Activated B cell treated with CpG ODN at 0.5 μM for 24 hours (primary cell): ENCODE measurements at regions not wholly inside any gene's neighbourhood (a gene's known extent, or its start where the extent isn't known, plus 50 kb on each side); places are given as distances from the start of the nearest gene placed in this dataset.

Source experiments
- ATAC-seq: fragments of 200-7000 bp; cut with Tn5 transposase; one replicate; pipeline ENCODE4 v1.10.0; 2021; ENCODE audit warnings: low read depth, mild to moderate bottlenecking, moderate library complexity
- CTCF ChIA-PET: fragments of 350-600 bp; sonication (Branson Sonifier 250); formaldehyde crosslinking; loops from one replicate; lab custom pipeline; 2021; ENCODE audit warnings: antibody characterized with exemption; lab: Charles Lee
- POLR2A ChIA-PET: fragments of 350-600 bp; sonication (Branson Sonifier 250); formaldehyde crosslinking; loops from one replicate; lab custom pipeline; 2021; ENCODE audit warnings: antibody characterized with exemption; lab: Charles Lee
- DNase-seq: peaks from one replicate; pipeline ENCODE4 v3.0.0; 2022
- H3K27ac Mint-ChIP-seq: one replicate; pipeline ENCODE4 v1.8.0; 2020; ENCODE audit warnings: mixed read lengths
- H3K27me3 Mint-ChIP-seq: one replicate; pipeline ENCODE4 v1.8.0; 2021; ENCODE audit warnings: mixed read lengths
- H3K36me3 Mint-ChIP-seq: one replicate; pipeline ENCODE4 v1.8.0; 2021; ENCODE audit warnings: low read depth, mixed read lengths
- H3K4me1 Mint-ChIP-seq: one replicate; pipeline ENCODE4 v1.8.0; 2021; ENCODE audit warnings: mixed read lengths
- H3K4me3 Mint-ChIP-seq: one replicate; pipeline ENCODE4 v1.8.0; 2020; ENCODE audit warnings: mild to moderate bottlenecking, mixed read lengths
- H3K9me3 Mint-ChIP-seq: one replicate; pipeline ENCODE4 v1.8.0; 2020; ENCODE audit warnings: mixed read lengths
- intact Hi-C: fragments of 100-400 bp; cut with micrococcal nuclease; formaldehyde crosslinking; loops from one replicate; pipeline ENCODE4 v1.15.1; 2024
- TF ChIP-seq, protein P1 (sequence below): fragments of 200-600 bp; IDR thresholded peaks from one replicate; pipeline ENCODE4 v1.8.0; 2022; ENCODE audit warnings: antibody characterized with exemption, mild to moderate bottlenecking

DNA sequence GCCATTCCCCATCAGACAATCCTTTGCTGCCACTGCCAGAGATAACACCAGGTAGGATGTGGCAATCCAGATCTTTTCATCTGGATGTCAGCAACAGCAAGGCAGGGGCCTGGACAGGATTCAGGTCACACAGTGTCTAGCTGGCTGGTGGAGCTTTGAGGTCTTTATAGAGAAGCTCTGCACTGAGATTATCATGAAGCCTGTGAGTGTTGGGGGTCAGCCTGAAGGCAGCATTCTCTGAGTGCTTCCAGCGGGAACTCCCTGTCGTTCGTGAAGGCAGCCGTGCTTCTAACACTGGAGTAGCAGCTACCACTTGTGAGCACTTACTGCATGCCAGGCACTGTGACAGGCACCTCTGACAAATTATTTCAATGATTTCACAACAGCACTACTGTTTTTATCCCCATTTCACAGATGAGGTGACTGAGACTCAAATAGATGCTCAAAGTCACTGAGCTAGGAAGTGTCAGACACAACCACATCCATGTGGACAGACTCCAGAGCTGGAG, 85.7 kb downstream of the SEMA4F start:
- Mint-ChIP-seq H3K27me3 (peaks cover 13% of the 10 kb centered on the region), H3K4me1 (no peaks in the 10 kb centered on the region), H3K9me3 (peaks cover 9% of the 10 kb centered on the region), H3K36me3 (no peaks in the 10 kb centered on the region), H3K4me3 (no peak overlapping the region), H3K27ac (no peak overlapping the region)
- ChIA-PET CTCF (no interaction called here), POLR2A (no interaction called here)
- TF ChIP-seq, protein P1, sequence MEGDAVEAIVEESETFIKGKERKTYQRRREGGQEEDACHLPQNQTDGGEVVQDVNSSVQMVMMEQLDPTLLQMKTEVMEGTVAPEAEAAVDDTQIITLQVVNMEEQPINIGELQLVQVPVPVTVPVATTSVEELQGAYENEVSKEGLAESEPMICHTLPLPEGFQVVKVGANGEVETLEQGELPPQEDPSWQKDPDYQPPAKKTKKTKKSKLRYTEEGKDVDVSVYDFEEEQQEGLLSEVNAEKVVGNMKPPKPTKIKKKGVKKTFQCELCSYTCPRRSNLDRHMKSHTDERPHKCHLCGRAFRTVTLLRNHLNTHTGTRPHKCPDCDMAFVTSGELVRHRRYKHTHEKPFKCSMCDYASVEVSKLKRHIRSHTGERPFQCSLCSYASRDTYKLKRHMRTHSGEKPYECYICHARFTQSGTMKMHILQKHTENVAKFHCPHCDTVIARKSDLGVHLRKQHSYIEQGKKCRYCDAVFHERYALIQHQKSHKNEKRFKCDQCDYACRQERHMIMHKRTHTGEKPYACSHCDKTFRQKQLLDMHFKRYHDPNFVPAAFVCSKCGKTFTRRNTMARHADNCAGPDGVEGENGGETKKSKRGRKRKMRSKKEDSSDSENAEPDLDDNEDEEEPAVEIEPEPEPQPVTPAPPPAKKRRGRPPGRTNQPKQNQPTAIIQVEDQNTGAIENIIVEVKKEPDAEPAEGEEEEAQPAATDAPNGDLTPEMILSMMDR, result no peak
- ATAC-seq (no peak), DNase-seq (no peak)
- intact Hi-C loops, result no loop called here

DNA sequence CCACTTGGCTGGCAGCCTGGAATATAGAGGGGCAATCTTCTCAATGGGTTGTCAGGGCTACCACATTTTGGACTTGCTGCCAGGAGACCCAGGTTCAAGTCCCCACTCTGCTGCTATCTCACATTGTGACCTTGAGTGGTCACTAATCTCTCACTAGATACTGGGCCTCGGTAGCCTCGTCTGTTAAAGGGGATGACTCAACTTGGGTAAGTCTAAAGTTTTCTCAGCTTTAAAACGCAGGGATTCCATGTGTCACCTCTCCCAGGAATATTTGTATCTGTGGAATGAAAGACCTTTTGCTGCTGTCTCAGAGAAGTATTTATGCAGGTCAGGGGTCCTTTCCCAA, 86.3 kb downstream of the SEMA4F start:
- TF ChIP-seq, protein P1, result no peak
- Mint-ChIP-seq H3K27me3 (peaks cover 13% of the 10 kb centered on the region), H3K9me3 (peaks cover 9% of the 10 kb centered on the region), H3K4me3 (no peak overlapping the region), H3K36me3 (no peaks in the 10 kb centered on the region), H3K4me1 (no peaks in the 10 kb centered on the region), H3K27ac (no peak overlapping the region)
- intact Hi-C loops, result no loop called here
- CTCF ChIA-PET, result no interaction called here
- DNase-seq (no peak), ATAC-seq (no peak)
- POLR2A ChIA-PET, result no interaction called here

DNA sequence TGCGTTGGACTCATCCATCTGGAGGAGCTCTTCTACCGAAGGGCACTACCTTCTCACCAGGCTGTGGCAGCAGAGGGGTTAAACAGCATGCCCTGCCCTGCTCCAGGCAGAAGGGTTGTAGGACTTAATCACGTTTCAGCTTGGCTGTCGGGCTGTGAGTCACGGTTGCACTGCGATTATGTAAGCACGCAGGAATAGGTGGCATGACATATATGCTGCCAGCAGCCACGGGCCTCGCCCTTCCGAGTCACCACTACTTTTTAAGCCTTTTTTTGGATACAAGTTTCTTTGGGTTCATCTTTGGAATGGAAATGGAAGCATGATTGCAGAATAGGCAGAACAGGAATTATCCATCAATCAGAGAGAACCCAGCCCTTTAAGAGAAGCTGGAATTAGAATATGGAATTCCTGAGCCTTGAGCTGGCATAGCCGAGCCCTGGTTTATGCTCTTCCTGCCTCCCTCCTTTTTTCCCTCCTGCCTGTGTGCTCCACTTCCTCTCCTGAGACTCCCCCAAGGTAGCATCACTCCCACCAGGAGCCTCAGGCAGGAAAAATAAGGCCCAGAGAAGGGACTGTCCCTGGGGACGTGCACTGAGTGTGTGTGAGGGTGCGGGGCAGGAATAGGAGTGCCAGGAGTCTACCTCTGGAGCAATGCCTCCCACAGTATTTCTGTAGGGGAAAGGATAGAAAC, 86.8 kb downstream of the SEMA4F start:
- H3K27me3 Mint-ChIP-seq, result peaks cover 13% of the 10 kb centered on the region
- no peaks in the 10 kb centered on the region for H3K36me3 Mint-ChIP-seq
- DNase-seq (no peak), ATAC-seq (no peak)
- peaks cover 9% of the 10 kb centered on the region for H3K9me3 Mint-ChIP-seq
- POLR2A ChIA-PET, result no interaction called here
- H3K4me3 Mint-ChIP-seq, result no peak overlapping the region
- no peak overlapping the region for H3K27ac Mint-ChIP-seq
- H3K4me1 Mint-ChIP-seq, result no peaks in the 10 kb centered on the region
- CTCF ChIA-PET, result no interaction called here
- intact Hi-C loops, result no loop called here
- TF ChIP-seq, protein P1, result no peak

DNA sequence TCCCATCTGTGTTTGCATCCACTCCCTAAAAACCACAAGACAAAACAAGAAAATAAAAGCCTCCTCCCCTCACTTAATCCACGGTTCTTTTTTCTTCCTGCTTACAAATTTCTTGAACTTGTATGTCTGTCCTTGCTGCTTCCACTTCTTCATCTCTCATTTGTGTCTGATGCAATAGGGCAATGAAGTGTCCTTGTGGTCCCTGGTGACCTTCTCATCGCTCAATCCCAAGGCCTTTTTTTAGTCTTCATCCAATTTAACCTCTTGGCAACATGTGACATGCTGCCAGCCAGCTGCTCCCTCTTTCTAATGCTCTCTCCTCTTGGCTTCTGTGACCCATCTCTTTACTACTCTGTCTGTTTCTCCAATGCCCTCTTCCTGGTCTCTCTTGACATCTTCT, 87.6 kb downstream of the SEMA4F start:
- peaks cover 6% of the 10 kb centered on the region for H3K9me3 Mint-ChIP-seq
- no peak overlapping the region for H3K27ac Mint-ChIP-seq
- H3K4me3 Mint-ChIP-seq, result no peak overlapping the region
- ATAC-seq (no peak), DNase-seq (no peak)
- H3K36me3 Mint-ChIP-seq, result no peaks in the 10 kb centered on the region
- ChIA-PET CTCF (no interaction called here), POLR2A (no interaction called here)
- no peaks in the 10 kb centered on the region for H3K4me1 Mint-ChIP-seq
- H3K27me3 Mint-ChIP-seq, result peaks cover 13% of the 10 kb centered on the region
- TF ChIP-seq, protein P1, result no peak
- intact Hi-C loops, result no loop called here

DNA sequence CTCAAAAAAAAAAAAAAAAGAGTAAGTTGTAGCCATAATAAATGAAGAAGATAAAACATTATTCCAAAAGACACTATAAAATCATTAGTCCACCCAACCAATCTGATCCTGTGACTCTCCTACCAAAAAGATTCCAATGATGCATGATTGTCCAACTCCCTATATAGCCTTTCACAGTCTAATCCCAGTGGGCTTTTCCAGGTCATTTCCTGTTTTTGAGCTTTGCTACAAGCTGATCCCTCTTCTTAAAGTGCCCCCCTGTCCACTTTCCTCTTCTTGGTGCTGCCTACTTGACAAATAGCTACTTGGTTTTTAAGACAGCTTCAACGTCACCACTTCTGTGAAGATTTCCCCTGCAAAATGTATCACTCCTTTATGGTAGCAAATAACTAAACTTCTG, 88.4 kb downstream of the SEMA4F start:
- TF ChIP-seq, protein P1, result no peak
- no peak overlapping the region for H3K27ac Mint-ChIP-seq
- intact Hi-C loops, result no loop called here
- H3K9me3 Mint-ChIP-seq, result peaks cover under 1% of the 10 kb centered on the region
- DNase-seq (no peak), ATAC-seq (no peak)
- CTCF ChIA-PET, result no interaction called here
- no peaks in the 10 kb centered on the region for H3K36me3 Mint-ChIP-seq
- H3K4me3 Mint-ChIP-seq, result no peak overlapping the region
- POLR2A ChIA-PET, result no interaction called here
- H3K27me3 Mint-ChIP-seq, result peaks cover 7% of the 10 kb centered on the region
- H3K4me1 Mint-ChIP-seq, result no peaks in the 10 kb centered on the region
